Activated CD4-positive, alpha-beta T cell treated with anti-CD3 and anti-CD28 coated beads, Interleukin-2, amount 50 U/mL, for 1 hour (primary cell): ENCODE measurements at regions not wholly inside any gene's neighbourhood (a gene's known extent, or its start where the extent isn't known, plus 50 kb on each side); places are given as distances from the start of the nearest gene placed in this dataset.

Experiments used
- DNase-seq: peaks from one replicate; pipeline ENCODE4 v3.0.0-alpha.2; 2020

- DNase-seq: no peak
These were observed 240.0 kb downstream of the LOXHD1 start for GRCh38 chr18:46416706-46417638.

GRCh38 chr18:46418663-46419260, 238.3 kb downstream of the LOXHD1 start:
- DNase-seq: no peak

- no peak for DNase-seq
These were observed 237.5 kb downstream of the LOXHD1 start for GRCh38 chr18:46419391-46420141.

- no peak for DNase-seq
These were observed 235.0 kb downstream of the LOXHD1 start for GRCh38 chr18:46421973-46422551.

- DNase-seq: no peak
These were observed 234.4 kb downstream of the LOXHD1 start for GRCh38 chr18:46422552-46423055.

- no peak for DNase-seq
These were observed 233.7 kb downstream of the LOXHD1 start for GRCh38 chr18:46423226-46423805.

GRCh38 chr18:46424898-46425297, 232.1 kb downstream of the LOXHD1 start:
- no peak for DNase-seq

GRCh38 chr18:46425511-46425910, 231.5 kb downstream of the LOXHD1 start:
- DNase-seq: no peak

- no peak for DNase-seq
These were observed 230.9 kb downstream of the LOXHD1 start for GRCh38 chr18:46426021-46426678.

GRCh38 chr18:46426679-46427047, 230.4 kb downstream of the LOXHD1 start:
- no peak for DNase-seq
